ENCODE measurements at regions not wholly inside any gene's neighbourhood (a gene's known extent, or its start where the extent isn't known, plus 50 kb on each side); places are given as distances from the start of the nearest gene placed in this dataset.

GRCh38 chr12:84791444-84791843 lies 121.2 kb downstream of the SLC6A15 start:
- TF ChIP-seq CTCF (IDR thresholded peaks at IDR 0.05): no peak
- TF ChIP-seq POLR2A (IDR thresholded peaks at IDR 0.05): no peak
- no peak for TF ChIP-seq POLR2AphosphoS5 (IDR thresholded peaks at IDR 0.05)
